Stimulated activated naive CD4-positive, alpha-beta T cell treated with Interleukin-2 at 50 U/mL for 16 hours (primary cell): ENCODE measurements at regions not wholly inside any gene's neighbourhood (a gene's known extent, or its start where the extent isn't known, plus 50 kb on each side); places are given as distances from the start of the nearest gene placed in this dataset.

Experiments
- DNase-seq: peaks from one replicate; lab custom pipeline; 2025; lab: John Stamatoyannopoulos, UW

GRCh38 chr4:124177647-124178425 is 534.7 kb downstream of the ANKRD50 start:
- no peak for DNase-seq

- no peak for DNase-seq
Observed at GRCh38 chr4:124178449-124179021, 534.0 kb downstream of the ANKRD50 start.

- no peak for DNase-seq
Observed at GRCh38 chr4:124179506-124180186, 532.9 kb downstream of the ANKRD50 start.

- DNase-seq: no peak
Observed at GRCh38 chr4:124181039-124181438, 531.5 kb downstream of the ANKRD50 start.

- DNase-seq: no peak
Observed at GRCh38 chr4:124183231-124183630, 529.3 kb downstream of the ANKRD50 start.

- DNase-seq: no peak
Observed at GRCh38 chr4:124183926-124184325, 528.6 kb downstream of the ANKRD50 start.

GRCh38 chr4:124184792-124185191 is 527.7 kb downstream of the ANKRD50 start:
- DNase-seq: no peak

- DNase-seq: no peak
Observed at GRCh38 chr4:124188595-124188994, 523.9 kb downstream of the ANKRD50 start.

DNA sequence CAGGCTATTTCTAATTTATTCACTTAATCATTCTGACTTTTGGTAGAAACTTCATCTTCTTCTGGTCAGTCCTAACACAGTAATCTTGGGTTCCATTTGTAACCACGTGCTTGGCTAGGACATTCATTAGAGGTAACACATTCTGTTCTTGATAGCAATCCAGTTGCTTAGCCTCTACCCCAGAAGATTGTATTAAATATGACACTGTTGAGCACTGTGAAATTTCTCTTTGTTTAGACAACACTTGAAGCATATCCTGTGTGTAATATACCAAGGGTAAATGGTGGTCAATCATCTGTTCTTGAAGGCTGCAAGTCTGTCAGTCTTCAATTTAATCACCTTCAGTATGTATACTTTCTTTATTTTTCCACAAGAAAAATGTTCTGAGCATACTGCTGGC is 523.0 kb downstream of the ANKRD50 start:
- no peak for DNase-seq

DNA sequence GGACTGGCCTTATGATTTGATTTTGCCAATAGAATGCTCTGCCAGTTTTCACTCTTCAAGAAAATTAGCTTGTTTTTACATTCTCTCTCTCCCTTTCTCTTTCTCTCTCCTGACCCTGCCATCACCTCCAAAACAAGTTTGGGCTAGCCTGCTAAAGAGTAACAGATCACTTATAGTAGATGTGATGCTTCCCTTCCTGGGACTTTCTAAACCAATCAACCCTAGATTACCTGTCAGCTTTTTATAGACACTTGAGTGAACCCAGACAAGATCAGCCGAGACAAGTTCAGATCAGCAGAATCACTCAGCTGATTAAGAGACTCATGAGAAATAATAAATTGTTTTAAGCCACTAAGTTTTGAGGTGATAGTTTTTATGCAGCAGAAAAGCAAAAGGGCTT is 521.2 kb downstream of the ANKRD50 start:
- DNase-seq: no peak

- DNase-seq: no peak
Observed at GRCh38 chr4:124192544-124192943, 520.0 kb downstream of the ANKRD50 start.

- no peak for DNase-seq
Observed at GRCh38 chr4:124199185-124199584, 513.3 kb downstream of the ANKRD50 start.

- DNase-seq: no peak
Observed at GRCh38 chr4:124199755-124200154, 512.8 kb downstream of the ANKRD50 start.

DNA sequence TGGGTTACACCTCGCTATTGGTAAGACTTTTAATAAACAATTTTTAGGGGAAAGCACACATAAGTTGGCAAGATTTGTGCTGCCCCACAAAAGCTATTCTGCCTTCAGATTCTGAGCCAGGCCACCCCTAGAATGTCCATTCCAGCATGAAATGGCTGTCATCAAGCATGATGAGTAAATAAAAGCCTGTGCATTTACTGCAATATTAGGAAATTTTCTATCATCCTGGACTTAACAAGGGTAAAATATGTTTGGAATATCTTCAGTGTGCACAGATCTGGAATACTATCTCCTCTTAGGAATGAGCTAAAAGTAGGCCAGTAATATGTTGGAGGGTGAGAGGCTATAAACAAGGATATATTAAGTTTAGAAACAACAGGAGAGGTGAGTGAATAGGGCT is 510.9 kb downstream of the ANKRD50 start:
- no peak for DNase-seq

DNA sequence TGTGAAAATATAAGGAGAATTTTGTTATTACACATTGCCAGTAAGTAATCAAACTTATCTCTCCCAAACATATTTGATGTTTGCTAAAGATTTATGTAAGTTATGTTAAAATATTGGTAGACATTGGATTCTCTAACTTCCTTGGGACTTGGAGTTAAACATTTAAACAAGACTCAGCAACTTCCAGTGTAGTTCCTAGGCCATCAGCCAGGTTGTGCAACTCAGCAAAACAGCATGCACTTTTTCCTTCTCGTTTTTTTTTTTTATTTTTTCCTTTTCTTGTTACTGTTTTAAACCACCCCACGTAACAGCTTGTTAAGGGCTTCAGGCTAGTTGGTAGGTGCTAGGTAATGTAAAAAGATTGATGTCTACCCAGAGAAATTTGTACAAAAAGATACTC is 510.4 kb downstream of the ANKRD50 start:
- no peak for DNase-seq

DNA sequence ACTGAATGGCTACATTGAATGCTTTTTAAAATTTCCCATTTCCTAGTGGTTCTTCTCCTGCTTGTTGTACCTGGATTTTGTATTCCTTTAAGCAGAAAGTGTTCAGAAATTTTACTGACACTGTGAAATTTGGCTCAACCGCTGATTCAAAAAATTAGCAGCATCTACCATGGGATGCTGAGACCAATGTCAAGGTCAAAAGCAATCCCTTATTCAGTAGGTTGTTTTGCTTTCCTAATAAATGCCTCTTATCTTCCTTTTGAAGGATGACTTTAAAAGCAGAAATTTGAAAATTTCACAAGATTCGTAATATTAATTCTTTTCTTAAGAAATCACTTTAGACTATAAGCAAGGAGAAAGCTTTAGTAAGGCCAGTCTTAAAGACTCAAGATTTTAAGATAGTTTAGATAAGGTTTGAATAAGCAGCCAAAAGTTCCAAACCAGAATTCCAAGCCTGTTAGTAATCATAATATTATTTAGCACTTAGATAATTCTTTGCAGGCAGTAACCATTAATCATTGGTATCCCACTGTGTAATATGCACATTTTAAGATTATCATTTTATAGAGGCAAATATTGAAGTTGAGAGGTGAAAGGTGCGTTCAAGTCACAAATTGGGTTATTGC is 508.8 kb downstream of the ANKRD50 start:
- no peak for DNase-seq

DNA sequence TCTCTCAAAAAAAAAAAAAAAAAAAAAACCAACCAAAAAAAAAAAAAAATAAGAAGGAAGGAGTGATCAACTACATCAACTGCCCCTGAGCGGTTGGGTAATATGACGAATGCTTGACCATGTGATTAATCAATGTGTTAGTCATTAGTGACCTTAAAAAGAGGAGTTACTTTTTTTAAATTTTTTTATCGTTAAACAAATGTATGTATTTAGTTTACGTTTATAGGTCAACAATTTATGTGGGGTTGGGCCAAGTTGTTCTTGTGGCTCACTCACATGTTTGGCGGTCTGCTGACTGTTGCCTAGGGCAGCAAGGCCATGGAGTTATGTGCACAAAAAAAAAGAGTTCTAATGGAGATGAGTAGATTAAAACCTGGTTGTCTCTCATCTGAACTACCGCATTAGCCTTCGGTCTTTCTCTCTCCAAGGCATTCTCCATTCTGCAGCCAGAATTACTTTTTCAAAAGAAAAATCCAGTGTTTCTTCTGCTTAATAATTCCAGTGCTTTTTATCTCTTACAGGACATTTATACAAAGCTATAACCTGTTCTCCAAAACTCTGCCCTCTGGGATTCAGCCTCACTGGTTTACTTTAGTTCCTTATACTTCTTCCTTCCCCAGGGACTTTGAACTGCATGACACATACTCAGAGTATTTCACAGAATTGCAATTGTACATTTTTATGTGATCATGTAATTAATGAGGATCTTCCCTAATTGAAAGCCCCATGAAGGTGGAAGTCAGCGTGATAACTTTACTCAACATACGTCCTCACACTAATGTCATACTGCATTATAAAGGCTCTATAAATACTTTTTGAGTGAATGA is 505.5 kb downstream of the ANKRD50 start:
- DNase-seq: no peak

- DNase-seq: no peak
Observed at GRCh38 chr4:124209211-124209610, 503.3 kb downstream of the ANKRD50 start.

DNA sequence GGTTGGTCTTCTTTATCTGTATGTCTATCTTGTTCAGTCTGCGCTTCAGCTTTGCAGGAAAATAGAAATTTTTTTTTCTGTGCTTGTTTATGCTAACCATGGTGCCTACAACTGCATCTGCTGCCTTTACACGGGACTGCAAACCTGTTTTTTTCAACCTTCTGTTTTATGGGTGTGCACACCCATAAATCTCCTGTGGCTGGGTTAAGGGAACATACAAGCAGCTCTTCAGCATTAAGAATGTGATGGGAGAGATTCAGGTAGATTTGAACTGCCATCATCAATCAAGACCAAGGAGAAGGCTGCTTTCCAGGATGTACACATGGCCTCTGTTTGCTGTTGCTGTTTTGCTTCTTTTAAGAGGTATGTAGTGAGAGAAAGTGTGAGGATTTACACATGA is 502.9 kb downstream of the ANKRD50 start:
- DNase-seq: no peak

- DNase-seq: no peak
Observed at GRCh38 chr4:124210746-124211145, 501.8 kb downstream of the ANKRD50 start.

DNA sequence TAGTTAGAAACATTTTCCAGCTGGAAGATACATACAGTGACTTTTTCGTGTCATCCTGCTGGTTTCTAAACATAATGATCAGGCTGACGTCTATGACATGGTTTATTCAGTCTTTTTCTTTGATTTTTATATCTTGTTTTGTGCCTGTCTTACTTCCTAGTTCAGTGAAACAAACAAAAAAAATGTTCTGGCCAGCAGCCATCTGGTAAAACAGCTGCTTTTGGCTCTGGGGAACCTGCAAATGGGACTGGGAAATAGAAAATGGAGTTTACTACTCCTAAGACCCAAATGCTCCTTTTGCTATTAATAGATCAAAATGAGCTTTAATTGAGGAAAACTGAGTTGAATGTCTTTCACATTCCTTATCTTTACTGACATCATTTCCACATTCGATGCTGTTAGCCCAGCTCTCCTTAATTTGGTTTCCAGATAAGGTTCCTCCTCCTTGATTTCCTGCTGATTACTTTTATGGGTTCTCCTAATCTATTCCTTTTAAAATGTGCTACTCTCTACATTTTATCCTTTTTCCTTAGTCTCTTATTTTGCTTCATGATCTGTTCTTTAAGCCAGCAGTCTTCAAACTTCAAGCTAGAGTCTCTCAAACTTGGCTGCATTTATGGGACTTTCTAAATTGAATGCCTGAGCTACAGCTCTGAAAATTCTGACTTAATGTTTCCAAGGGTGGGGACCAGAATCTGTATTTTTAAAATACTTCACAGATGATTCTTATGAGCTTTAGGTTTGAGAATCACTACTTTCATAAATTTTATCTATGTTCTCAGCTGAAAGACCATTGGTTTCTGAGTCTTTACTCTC is 499.5 kb downstream of the ANKRD50 start:
- DNase-seq: no peak
